Esophagus squamous epithelium (tissue), 4 donors: ENCODE measurements at regions not wholly inside any gene's neighbourhood (a gene's known extent, or its start where the extent isn't known, plus 50 kb on each side); places are given as distances from the start of the nearest gene placed in this dataset.

Experiments
- POLR2A ChIP-seq, 4 donors: fragments of 450-650 bp; IDR thresholded peaks; one replicate each; pipeline ENCODE4 v1.6.1; 2017; ENCODE audit warnings: antibody characterized with exemption in 4 of 4, mild to moderate bottlenecking in 4 of 4, moderate library complexity in 3 of 4
- TF ChIP-seq, protein P1 (sequence below), 6 experiments: fragments of 450-650 bp in 4 of 6; fragments of 200-600 bp in 2 of 6; sonication (generic) in 2 of 6; IDR thresholded peaks; one replicate each; pipeline ENCODE4 v1.5.1; 2016 to 2019; ENCODE audit warnings: antibody characterized with exemption in 6 of 6, mild to moderate bottlenecking in 4 of 6, moderate library complexity in 4 of 6

DNA sequence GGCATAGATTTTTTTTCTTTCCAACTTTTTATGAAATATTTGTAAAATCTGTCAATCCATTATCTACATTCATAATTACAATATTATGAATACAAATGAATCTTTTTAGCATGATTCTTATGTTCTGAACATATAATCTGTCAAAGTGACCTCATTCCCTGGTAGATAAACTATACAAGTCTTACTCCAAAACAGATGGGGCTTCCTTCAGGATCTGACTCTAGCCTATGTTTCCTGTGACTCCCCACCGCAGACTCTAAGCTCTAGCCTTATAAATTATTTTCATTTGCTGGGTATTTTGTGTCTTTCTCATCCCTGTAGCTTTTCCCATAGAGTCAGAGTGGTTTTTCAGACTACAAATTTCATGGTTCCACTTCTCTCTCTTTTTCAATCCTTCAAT lies 202.1 kb upstream of the KITLG start:
- TF ChIP-seq, protein P1, sequence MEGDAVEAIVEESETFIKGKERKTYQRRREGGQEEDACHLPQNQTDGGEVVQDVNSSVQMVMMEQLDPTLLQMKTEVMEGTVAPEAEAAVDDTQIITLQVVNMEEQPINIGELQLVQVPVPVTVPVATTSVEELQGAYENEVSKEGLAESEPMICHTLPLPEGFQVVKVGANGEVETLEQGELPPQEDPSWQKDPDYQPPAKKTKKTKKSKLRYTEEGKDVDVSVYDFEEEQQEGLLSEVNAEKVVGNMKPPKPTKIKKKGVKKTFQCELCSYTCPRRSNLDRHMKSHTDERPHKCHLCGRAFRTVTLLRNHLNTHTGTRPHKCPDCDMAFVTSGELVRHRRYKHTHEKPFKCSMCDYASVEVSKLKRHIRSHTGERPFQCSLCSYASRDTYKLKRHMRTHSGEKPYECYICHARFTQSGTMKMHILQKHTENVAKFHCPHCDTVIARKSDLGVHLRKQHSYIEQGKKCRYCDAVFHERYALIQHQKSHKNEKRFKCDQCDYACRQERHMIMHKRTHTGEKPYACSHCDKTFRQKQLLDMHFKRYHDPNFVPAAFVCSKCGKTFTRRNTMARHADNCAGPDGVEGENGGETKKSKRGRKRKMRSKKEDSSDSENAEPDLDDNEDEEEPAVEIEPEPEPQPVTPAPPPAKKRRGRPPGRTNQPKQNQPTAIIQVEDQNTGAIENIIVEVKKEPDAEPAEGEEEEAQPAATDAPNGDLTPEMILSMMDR (IDR thresholded peaks at IDR 0.05) = no peak
- no peak for TF ChIP-seq POLR2A (IDR thresholded peaks at IDR 0.05)
